ENCODE measurements at regions not wholly inside any gene's neighbourhood (a gene's known extent, or its start where the extent isn't known, plus 50 kb on each side); places are given as distances from the start of the nearest gene placed in this dataset.
"Not testable (repeated sequence)": the region's sequence is repeated elsewhere in the genome, so short reads cannot be mapped to it uniquely, and the experiment has no call there.

DNA sequence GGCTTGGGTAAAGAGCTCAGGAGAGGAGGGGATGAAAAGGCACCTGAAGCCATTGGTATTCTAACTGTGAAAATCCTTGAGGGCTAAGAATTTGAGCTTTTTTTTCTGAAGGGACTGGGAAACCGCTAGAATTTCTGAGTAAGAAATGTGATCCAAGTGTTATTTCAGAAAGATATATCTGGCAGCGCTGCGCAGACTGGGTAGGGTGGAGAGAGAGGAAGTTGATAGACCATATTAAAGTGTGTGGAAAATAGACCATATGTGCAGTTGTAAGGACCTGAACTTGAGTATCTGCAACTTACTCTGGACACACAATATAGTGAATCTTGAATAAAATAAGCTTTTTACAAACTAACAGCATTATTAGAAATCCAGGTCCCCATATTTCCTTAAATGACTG is 427.4 kb downstream of the NDFIP2 start:
- DNase-seq = no peak

DNA sequence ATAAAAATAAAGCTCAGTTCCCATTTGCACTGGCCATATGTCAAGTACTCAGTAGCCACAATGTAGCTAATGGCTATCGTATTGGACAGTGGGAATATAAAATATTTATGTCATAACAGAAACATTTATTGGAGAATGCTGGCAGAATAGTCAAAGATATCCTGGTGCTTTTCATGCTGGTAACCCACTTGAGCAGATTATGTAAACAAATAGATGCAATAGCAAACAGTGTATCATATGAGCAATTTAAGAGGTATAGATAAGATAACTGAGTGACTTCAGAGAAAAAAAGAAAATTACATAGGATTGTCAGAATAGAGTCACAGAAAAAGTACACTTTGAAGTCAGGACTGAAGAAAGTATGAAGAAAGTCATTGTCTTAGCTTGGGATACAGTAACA is 426.6 kb downstream of the NDFIP2 start:
- DNase-seq = no peak

DNA sequence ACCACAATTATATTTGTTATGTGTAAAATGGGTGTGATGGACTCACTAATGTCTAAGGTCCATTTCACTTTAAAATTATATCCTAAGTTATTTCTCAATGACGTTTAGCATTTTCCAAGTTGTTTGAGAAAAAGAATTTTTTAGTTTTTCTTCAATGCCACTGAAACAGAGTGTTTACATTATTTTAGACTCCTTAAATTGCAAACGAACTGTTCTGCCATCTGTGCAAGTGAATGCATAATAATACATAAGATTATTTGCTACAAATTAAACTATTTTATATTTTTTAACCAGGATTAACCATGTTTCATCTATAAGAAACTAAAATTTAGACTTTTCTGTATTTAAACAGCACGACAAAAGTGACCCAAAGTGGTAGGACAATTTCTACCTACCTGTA is 425.4 kb downstream of the NDFIP2 start:
- no peak for DNase-seq

DNA sequence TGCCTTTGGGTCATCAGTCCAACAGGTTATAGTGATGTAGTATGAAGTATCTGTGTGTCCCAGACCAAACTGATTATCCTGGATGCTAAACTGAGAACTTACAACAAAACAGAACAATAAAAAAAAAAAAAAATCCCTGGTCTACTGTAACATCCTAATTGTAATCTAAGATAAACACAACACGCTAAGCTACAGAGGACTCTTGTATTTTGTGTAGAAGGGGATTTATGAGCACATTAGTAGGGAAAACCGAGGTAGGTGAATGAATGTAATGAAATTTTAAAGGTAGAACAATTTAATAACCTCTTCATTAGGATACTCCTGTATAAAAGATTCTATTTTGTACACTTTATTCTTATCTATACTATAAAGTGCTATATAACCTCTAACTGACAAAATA is 424.1 kb downstream of the NDFIP2 start:
- no peak for DNase-seq

DNA sequence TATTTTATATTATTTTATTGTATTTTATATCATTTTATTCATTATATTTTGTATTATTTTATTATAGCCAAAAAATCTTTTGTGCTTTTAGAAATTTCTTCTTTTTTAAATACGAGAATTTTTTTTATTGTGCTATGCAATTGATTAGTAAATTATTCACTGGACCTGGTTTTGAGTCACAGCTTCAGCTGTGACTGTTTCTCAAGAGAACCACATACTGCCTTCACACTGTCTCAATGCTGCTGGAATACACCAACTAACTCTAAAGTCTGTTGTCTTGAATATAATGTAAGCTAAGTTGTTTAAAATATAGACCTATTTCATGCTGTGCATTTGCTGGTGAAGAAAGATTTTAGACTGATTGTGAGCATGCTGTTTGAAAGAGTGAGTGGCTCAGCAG is 423.6 kb downstream of the NDFIP2 start:
- no peak for DNase-seq

DNA sequence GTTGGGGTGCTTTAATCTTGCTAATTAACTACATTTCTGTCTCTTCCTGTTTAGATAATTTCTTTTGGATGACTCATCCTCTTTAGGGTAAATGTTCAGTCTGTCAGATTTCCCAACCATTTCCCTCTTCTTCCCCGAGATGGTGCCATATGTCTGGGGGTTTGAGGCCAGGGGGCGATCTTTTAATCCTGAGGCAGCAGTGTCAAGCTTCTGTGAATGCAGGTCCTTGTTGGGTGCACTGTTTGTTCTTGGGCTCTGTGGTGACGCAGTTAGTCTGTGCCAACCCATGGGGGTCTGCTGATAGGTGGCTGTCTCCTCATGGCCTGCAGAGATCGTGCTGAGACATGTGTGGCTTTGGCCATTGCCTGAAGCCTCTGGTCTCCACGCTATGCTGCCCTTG is 420.4 kb downstream of the NDFIP2 start:
- DNase-seq = no peak

DNA sequence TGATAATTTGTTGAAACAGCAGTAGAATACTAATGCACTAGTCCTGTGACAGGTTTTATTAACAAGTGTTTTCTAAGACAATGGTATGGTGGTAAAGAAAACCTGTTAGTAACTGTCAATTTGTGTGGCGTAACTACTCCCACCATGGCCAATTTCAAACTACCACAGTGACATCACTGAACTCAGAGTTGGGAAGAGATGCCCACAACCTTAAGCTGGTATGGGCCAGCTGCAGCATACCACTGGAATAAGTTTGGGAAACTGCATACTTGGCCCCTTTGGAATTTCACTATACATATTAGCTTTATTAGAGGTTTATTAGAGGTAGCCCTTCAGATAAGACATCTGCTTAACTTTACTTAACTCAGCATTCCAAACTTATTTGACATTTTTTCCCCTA is 419.4 kb downstream of the NDFIP2 start:
- no peak for DNase-seq

DNA sequence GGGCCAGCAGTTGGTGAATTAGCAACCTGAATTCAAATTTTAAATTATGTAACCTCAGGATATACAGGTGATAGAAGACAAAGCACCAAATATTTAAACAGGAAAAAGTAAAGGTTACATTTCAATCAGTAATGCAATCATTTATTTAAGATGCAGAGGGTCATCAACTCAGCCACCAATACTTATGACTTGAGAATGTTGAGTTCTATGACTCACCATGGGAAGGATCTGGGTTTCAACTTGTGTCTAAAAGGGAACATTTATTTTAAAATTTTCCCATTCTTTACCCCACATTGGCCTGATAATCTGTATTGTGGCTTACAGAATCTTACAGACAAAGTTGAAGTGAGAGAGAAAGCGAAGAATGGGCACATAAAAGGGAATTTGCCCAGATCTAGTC is 418.0 kb downstream of the NDFIP2 start:
- no peak for DNase-seq

DNA sequence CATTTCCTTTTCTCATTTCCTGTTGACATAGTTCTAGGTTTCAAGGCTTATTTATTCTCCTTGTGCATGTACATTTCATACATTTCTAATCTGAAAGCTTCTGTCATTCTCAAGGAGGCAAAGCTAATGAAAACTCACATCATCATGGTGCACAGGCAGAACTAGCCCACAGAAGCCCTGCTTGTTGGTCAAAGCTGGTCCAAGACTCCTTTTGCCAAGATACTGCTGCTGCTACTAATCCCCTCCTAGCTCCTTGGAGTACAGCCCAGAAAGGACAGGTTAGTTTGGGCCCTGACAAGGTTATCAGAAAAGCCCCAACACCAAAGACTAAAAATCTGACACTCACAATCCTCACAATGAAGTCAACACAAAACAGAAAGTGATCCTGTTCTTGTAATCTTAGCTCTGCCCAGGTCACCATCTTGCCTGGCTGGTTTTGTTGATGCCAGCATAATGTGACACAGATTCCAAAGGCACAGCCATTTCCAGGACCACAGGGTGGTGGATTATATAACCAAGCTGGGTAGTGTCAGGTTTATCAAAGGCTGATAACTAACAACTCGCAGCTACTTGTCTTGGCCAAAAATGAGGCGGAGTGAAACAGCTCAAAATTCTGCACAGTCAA is 417.4 kb downstream of the NDFIP2 start:
- DNase-seq = no peak

DNA sequence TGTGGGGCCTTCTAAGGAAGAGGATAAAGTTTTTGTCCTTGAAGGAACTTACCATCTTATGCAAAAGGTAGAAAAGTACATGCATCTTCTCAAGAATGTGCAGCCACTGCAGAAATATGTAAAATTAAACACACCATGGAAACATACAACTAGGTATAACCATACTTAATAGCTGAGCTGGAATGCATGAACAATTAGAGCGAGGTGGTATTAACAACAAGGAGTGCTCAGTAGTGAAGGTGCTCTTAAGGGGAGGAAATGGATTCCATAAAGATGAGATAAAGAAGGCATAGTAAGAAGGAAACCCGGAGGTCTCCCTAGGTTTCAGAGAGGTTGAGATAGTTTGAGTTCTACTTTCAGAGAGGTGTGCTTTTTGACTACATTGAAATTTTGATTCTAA is 415.9 kb downstream of the NDFIP2 start:
- DNase-seq = no peak

DNA sequence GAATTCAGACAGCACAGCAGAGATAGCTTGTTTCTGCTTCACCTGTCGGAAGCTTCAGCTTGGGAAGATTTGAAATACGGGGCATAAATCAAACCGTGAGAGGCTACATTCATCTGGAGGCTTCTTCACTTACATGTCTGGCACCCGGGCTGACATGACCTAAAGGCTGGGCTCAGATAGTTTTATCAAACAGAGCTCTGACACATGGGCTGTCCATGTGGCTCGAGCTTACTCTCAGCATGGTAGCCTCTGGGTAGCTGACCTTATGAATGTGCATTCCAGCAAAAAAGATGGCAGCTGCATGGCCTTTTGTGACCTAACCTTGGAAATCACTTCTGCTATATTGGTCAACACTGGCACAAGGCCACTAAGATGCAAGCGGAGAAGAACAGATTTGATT is 414.5 kb downstream of the NDFIP2 start:
- DNase-seq = no peak

DNA sequence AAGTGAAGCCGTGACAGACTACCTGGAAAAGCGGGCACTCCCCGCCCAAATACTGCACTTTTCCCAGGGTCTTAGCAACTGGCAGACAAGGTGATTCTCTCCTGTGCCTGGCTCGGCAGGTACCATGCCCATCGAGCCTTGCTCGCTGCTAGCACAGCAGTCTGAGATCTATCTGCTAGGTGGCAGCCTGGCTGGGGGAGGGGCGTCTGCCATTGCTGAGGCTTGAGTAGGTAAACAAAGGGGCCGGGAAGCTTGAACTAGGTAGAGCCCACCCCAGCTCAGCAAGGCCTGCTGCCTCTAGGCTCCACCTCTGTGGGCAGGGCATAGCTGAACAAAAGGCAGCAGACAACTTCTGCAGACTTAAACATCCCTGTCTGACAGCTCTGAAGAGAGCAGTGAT is 406.3 kb downstream of the NDFIP2 start:
- not testable (repeated sequence) for DNase-seq

DNA sequence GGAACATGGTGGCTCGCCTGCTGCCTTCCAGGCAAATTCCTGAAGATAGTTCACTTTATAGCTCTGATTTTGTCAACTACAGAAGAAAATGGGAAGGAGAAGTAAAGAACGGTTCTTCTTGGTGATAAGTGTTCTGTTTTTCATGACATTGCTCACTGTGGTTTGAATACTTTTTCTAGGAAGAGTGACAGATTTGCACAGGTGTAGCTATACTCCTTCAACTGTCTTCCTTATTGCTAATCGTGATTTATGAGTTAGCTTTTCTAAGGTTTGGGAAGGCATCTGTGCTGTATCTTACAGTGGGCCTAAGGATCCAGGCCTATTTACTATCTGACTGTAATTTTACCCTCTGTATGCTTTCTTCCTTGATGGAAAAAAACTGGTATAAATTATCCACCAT is 405.6 kb downstream of the NDFIP2 start:
- DNase-seq = no peak

DNA sequence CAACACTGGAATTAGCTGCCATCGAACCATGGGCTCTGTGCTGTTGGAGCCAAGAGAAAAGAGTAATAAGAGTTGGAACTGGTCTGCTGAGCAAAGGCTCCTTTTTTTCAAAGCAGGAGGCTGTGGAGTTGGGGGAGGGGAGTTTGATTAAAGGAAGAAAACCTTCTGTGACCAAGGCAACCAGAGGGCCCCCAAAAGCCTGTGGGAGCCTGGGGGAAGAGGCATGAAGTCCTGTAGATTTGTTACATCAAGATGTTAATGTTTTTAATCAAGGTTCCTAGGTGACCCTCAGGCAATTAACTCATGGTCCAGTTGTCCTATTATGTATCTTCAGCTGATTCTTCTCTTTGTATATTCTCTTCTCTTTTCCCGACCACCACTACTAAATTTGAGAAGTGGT is 403.9 kb downstream of the NDFIP2 start:
- no peak for DNase-seq

DNA sequence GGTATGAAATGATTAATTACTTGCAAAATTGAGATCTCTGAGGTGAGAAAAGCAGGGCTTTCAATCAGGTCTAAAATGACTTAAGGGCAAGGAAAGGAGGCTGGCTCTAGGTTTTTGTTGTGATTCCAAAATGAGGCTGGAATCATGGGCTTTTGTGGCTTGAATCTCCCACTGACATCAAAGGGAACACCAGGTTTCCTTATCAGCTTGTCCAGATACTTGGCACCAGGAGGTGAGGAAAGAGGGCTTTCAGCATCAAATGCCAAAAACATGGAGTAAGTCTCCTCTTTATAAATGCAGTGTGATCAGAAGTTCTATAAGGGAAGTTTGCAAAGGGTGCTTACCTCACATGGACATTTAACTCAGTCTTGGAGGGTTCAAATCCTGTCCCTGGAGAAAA is 402.3 kb downstream of the NDFIP2 start:
- DNase-seq = no peak

DNA sequence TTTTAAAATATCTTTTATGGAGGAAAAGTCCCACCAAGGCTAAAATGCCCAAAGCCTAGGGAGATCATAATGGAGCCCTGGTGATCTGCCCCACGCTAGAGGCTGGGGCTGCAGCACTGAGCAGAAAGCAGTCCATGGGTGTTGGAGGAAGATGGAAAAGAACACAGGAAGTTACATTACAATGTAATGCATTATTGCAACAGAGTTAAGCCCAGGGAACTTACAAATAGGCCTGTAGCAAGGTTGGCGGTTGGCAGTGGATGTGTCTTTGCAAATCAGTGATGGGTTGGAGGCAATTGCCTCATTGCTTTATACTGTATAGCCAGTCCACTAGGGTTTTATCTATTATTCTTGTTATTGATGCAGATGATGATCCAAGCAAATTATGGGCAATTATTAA is 399.9 kb downstream of the NDFIP2 start:
- no peak for DNase-seq

DNA sequence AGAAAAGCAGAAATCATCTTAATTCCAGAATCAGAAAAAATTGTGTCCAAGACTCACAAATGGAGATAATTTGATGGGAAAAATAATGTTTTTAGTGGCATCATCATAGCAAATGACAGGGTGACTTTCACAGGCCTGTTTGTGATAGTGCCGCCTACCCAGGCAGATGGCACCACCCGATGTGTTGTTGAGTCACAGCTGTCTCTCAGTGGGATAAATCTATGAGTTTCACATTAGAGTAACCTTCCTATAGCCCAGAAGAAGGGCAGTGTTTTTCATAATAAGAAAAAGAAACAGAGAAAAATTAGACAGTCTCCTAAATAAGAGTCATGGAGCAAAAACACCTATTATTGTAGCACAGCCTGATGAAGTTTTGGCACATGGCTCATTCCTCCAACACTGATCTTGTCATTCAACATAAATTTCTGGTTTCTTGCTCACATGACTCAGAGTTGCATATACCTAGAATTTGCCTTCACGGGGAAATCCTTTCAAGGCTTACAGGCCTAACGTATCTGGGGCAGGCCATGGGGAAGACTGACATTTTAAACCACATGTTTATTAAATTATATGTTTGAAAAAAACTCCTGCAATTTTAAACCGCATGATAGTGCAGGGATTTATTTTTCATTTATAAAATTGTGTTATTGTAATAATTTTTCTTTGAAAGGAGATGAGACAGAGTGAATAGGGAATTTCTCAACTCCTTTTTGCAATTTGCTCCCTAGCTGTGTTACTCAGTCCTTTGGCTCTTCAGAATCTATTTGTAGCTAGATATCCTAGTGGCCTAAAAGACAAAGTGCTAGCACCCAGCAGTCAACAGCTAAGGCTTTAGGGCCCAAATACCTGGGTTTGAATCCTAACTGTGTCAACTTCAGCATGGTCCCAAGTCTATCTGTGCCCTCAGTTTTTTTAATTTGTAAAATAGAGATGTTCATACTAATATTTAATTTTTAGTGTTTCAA is 393.7 kb downstream of the NDFIP2 start:
- no peak for DNase-seq

DNA sequence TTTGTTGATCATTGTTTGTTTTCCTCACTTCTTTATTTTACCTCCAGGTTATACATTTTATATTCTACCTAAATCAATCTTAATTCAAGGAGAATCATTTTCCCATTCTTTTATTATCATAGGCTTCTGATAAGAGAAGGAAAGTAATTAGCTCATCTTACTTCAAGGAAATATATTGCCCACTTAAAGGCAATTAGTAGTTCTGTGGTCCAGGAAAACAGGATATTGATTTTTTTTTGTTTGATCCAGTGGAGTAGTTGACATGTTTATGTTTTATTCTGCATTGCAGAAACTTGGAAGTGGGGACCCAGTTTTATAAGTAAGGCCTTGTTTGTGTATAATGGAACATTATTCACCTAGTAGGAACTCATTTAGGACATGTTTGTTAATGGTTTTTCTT is 390.6 kb downstream of the NDFIP2 start:
- DNase-seq = no peak

DNA sequence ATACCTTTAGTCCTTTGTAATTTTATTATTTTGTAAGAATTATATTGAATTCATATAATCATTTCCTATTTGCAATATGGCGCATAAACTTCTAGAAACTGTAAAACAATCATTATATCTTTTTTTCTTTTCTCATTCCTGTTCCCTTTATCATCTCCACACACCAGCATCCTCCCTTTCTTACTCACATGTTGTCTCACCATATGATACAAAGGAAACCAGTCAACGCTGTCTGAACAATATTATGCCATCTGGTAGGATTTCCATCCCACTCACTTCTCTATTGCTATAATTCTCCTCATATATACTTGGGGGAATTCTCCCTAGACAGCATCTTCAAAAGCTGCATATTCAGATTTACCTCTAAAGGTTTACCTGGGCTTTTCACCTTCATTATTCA is 389.8 kb downstream of the NDFIP2 start:
- DNase-seq = no peak

DNA sequence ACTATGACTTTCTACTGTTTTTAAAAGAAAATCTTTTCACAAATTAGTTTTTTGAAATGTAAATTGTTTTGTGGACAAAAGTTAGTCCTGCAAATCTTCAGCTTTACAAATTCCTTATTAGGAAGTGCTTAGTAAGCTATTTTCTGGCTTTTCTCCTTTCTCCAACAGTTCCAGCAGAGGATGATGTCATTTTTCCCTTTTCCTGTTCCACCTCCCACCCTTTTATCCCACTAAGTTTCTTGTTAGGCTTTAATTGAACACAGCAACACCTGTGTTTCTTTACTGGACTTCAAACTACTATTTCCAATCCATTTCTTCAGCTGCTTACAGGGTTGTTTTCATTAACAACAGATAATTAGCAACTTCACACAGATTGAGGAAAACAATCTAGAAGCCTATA is 389.2 kb downstream of the NDFIP2 start:
- DNase-seq = no peak

DNA sequence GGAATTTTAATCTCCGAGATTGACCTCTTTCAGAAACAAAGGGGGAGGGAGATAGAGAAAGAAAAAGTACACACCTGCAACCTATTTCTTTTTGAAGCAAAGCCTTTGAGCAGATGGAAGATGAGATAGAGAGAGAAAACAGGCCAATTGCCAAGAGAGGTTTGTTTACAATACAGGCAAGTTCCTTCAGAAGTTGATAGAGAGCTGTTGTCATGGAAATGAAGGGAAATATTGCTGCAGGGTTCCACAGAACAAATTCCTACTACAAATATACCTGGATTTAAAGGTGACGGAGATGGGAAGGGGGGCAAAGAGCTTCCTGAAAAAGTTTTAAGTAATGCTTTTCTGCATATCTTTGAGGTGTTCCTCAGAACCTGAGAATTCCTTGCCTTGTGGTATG is 388.4 kb downstream of the NDFIP2 start:
- DNase-seq = no peak

DNA sequence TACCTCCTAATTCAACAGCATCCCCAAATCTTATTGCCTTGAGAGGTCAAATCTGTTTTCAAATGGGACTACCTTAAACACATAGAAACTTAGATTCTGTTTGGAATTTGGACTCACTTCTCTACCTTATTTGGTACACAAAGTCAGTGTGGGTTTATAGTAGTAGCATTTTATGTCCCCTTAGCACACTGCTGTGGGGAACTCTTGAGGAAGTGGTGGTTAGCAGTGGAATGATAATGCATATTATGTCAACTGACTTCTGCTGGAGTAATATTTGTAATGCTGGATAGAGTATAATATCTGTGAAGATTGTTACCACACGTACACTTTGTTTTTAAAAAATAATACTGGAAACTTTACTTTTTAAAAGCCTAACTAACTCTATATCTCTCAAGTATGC is 386.3 kb downstream of the NDFIP2 start:
- DNase-seq = no peak

DNA sequence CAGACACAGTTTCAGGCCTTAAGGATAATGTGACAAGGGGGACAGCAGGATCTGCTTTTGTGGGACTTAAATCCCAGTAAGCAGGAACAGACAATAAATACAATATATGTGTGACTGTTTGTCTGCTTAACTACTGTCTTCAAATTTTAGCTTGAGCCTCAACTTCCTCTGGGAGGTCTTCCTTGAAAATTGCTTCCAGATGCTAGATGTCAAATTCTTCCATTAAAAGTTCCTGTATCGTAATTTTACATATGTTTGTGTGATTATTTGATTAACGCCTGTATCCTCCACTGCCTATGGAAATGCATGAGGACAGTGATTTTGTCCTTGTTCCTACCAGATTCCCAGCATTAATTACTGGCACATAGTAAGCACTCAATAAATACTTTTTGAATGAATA is 385.5 kb downstream of the NDFIP2 start:
- no peak for DNase-seq

DNA sequence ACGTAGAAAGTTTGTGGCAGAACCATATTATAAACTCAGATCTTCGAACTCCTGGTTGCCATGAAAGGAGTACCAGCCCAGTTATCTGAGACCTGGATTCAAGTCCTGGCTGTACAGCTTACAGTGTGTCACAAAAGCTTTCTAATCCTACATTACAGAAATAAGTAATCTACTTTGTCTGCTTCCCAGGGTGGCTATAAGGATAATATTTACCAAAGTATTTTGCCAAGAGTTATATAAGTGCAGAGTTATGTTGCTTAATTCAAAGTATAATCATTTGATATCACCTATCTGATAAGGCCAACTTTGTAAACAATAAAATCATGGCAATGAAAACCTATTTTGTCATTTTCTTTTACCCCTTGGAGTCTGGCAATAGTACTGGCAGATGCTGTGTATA is 381.6 kb downstream of the NDFIP2 start:
- DNase-seq = no peak

DNA sequence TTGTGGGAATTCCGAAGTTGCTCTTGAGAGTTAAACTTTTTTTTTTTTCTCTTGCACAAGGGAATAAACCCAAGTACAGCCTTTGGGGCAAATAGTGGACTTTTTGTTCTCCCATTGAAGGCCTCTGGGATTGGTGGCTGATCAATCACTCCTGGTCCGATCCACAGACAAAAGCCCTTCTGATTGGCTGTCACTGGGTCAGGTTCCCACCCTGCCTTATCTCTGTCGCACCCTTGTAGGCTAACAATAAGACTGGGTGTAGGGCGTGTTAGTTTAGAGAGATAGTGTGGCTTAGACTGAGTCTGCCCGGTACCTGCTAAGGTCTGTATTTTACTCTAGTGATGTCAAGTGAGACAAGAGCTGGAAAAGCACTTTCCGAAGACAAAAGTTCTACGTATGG is 380.8 kb downstream of the NDFIP2 start:
- no peak for DNase-seq
